Globus pallidus (tissue), 1 donor: ENCODE measurements at regions not wholly inside any gene's neighbourhood (a gene's known extent, or its start where the extent isn't known, plus 50 kb on each side); places are given as distances from the start of the nearest gene placed in this dataset.
"Not testable (repeated sequence)": the region's sequence is repeated elsewhere in the genome, so short reads cannot be mapped to it uniquely, and the experiment has no call there.

ENCODE experiments used
- DNase-seq: peaks from one replicate; pipeline ENCODE4 v3.0.0-alpha.2; 2015; ENCODE audit warnings: low spot score

DNA sequence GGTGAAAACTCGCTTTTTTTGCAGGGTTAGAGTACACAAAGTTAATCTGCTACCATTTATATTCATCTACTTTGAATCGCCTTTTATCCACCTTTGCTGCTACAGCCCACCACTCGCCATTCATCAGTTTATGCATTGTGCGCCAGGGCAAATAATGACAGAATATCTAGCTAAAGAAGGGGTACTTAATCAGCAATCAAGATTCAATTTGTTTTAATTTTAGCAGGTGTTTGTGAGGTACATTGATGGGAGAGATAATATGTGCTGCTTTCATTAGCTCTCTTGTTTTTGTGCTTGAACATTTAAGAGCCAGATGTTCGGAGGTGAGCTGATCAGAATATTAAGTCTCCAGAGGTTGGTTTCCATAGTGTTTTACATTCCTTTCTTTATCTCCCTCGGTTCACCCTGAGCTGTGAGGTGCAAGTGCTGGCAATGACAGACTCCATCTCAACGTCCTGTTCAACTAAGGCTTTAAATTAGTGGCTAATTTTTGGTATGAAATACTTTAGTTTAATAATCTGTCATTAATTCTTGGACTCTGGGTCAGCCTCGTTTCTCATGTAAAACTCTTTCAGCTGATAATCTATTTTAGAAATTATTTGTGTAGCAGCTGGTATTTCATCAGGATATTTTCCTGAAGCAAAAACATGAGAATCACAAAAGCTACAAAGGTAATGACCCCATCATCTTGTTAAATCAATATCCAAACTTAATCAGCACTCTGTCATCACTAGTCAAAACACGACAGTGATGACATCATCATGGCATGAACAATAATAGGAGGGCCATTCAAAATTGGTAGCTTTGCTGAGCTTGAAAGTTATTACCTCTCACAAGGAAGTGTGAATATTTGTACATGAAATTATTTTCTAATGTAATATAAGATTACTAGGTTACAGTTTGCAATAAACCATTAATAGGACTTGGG is 479.9 kb upstream of the FANCL start:
- no peak for DNase-seq

DNA sequence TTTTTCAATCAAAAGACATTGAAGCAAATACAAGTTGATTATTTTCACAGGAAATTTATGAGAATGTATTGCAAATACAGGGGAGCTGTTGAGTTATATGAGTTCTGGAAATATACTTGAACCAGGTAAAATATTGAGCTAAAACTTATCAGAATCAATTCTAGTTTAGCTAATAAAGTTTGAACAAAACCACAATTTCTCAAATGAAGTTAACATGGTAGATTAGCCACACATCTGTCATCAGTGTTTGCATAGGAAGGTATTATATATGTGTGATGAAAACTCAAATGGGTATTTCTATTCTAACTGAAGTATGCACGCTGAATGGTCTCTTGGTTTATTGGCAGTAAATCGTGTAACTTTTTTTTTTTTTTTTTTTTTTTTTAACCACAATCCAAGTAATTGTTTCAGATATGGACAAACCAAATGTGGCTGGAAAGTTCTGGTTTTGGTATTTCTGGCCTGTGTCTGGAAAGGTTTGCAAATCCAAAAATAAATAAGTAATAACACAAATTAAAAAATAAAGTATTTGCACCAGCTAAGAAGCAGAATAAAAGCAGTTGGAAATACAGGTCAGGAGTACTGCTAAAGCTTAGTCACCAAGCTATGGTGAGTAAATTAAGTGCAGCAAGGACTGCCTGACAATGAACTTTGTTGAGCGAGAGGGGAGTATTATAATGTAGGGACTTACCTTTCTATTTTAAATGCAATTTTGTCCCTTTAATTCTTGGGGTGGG is 479.1 kb upstream of the FANCL start:
- DNase-seq = no peak

DNA sequence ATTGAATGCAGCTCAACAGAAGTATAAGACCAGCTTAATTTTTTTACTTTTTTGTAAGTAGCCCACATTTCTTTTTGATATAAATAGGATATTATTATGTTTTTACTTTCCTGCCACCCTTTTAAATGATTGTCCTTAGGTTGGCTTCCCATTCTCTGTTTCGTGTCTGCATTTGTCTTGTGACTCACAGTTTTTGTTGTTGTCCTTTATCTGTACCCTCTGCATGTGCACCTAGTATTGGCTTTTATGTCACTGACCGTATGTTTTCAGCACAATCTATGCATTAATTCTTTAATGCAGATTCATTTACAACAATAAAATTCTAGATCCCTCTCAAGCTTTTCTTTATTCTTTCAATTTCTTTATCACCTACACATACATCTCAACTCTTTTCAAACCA is 474.2 kb upstream of the FANCL start:
- DNase-seq = no peak

DNA sequence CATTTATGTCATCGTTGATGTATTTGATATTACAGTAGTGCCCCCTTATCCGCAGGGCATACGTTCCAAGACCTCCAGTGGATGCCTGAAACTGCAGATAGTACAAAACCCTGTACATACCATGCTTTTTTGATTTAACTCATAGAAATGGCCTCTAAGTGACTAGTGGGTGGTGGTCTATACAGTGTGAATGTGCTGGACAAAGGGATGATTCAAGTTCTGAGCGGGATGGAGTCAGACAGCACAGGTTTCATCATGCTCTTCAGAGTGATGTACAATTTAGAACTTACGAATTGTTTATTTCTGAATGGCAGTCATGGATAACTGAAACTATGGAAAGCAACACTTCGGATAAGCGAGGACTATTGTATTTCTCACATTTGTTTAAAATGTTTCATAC is 473.1 kb upstream of the FANCL start:
- DNase-seq = no peak

DNA sequence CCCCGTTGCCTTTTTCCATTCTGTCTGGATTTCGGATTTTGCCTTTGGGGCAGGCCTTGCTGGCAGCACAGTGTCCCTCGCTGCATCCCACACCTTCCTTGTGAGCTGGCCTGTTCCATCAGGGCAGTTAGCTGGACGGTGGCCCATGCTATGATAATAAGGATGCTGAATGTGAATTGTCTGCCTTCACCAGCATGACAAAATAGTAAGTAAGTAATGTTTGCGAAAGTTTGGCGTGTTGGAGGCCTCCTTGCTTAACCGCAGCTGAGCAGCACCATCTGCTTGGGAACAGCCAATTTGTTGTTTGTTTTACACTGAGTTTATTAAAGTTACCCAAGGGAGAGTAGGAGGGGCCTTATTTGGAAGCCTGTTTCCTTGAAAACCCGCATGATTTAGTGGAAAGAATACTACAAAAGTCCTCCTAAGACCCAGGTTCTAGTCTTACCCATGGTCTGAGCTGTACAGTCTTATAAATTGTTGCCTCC is 469.7 kb upstream of the FANCL start:
- DNase-seq = no peak

DNA sequence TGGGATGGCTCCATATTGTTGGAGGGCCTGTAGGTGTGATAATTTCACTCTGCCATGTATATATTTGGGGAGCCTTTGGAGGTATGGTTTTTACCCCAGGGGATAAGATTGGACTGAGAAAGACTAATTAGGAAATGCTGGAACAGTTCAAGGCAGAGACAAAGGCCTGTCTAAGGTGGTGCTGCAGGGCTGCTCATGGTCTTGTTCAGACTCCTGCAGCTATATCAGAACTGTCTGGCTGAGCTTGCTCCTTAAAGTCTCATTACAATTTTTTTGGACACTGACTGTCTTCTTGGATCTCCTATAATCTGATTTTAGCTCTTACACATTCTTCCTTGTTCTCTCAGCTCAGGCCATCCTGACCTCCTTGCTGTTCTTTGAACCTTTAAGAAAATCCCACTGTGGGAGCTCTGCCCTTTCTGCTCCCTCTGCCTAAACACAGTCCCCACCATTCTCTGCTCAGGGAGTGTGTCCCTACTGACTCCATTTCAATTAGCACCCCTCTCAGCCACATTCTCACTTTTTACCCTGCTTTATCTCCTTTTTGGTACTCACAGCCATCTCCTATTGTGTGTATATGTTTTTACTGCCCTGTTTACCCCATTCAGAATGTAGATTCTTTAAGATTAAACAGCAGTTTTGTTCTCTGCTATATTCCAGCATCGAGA is 468.7 kb upstream of the FANCL start:
- no peak for DNase-seq

DNA sequence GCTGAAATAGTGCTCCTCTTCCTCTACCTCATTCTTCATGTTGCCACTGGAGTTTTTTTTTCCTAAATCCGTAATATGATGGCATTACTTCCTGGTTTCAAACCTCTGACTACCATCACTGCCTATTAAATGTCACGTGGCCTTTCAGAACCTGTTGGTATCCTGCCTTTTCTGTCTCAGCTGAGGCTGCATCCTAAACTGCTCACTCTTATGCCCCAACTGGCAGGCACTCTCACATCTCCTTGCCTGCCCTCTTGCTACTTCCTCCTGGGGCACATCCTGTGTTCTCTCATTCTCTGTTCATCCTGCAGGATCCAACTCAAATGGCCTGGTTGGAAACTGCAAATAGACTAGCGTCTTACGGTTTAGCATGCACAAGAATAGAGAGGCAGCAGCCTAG is 468.1 kb upstream of the FANCL start:
- DNase-seq = no peak

DNA sequence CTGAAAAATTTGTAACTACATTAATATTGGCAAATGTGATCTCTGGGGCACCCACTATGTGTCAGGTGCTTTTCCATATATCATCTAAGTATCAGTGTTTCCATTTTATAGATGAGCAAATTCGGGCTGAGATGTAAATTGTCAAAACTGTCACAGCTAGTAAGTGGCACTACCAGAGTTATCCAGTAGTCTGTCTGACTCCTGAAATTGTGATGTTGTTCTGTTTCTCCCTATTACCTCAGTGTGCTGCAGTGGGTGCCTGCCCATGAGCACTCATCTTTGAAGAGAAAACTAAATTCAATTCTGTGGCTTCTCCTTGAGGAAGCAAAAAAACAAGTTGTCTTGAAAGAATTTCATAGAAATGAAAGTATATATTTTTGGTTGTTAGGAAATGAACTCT is 467.4 kb upstream of the FANCL start:
- no peak for DNase-seq

DNA sequence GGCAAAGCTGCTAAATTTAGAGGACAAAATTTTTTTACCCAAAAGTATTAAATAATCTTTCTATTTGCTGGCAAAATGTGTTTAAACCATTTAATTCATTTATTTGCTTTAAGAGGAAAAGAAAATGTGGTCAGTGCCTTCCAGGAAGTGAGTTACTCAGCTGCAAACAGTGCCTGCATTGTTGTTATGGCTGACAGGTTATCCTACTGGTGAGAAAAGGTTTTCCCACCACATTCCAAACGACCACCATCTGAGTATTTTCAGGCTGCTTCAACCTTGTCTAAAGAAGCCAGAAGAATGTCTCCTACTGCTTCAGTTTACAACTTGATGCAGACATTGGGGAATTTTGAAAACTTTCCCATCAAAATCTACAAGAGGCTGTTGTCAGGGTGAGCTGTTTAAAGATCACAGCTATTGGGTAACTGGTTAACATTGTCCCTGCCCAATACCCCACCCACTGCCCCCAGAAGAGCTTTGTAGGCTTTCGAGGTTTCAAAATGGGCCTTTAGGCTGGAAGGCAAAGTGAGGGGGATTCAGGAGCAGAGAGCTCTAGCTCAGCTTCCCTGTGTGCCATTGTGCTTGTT is 461.3 kb upstream of the FANCL start:
- DNase-seq = no peak

DNA sequence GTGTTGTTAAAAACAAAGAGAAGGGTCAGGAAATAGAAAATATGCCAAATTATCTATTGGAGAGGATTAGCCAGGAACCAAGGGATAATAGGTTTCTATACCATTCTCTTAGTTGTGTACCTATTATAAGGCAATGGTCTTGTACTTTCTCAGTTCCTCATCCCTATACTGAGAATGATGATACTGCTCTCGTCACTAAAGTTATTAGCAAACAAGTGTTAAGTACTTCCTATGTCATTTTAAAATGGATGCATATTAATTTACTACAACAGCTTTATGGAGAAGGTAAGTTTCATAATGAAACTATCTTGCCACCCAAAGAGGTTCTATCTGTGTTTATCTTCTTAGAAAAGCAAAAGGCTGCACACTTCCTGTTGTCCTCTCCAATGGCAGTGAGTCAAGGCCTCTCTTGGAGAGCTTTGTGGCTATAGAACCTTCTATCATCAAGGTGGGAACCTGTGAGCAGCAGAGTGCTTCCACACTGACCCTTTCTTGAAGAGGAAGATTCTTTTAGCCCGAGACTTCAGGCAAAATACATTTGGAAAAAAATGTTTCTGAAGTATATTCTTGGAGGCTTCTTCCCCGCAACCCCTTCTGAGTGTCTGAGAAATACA is 460.7 kb upstream of the FANCL start:
- no peak for DNase-seq

DNA sequence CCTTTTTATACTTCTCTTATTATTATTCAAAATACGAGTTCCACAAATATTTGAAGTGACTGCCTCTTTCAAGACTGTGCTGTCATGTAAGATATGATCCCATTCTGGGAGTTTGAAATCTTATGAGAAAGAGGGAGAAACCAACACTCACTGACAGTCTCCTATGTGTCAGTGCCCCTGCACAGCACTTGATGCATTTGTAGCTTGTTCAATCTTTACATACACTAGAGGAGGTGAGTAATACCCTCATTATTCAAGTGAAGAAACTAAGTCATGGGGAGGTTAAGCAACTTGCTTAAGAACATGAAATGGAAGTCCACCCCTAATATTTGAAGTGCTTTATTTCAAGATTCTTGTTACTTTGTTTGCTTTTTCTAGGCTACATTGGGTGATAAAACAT is 459.5 kb upstream of the FANCL start:
- no peak for DNase-seq

DNA sequence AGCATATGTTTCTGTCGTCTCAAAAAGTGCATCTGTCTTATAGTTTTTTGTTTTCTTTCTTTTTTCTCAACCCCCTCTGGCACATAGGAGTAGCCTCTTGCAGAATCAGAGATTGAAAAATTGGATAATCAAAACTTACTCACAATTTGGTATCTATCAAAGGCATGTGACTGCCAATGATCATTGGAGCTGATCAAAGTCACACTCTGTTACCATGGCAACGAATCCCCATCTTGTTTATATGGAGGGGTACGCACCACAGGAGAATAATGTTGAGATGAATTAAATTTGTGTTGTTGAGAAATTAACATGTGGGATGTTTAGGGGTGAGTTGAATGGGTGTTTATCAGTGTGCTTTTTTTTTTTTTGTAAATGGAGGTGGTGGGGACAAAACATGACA is 458.3 kb upstream of the FANCL start:
- DNase-seq = no peak

DNA sequence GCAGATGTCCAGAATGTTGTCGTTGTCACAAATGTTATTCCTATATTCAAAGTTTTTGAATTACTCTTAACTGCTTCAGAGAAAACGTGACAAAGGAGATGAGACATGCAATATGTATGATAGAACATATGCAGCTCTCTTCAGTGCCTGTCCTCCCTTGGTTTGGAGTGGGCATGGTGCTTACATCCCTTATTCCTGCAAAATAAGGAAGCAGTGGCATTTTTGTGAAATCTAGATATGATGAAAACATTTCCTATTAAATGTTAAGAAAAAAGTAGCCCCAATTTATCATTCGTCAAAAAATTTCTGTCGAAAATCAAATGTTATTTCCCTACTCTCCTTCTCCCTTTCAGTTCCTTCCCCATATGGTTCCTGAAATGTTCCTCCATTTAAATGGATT is 457.5 kb upstream of the FANCL start:
- no peak for DNase-seq

DNA sequence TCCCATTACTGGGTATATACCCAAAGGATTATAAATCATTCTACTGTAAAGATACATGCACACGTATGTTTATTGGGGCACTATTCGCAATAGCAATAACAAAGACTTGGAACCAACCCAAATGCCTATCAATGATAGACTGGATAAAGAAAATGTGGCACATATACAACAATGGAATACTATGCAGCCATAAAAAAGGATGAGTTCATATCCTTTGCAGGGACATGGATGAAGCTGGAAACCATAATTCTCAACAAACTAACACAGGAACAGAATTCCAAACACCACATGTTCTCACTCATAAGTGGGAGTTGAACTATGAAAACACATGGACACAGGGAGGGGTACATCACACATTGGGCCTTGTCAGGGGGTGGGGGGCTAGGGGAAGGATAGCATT is 453.0 kb upstream of the FANCL start:
- not testable (repeated sequence) for DNase-seq

DNA sequence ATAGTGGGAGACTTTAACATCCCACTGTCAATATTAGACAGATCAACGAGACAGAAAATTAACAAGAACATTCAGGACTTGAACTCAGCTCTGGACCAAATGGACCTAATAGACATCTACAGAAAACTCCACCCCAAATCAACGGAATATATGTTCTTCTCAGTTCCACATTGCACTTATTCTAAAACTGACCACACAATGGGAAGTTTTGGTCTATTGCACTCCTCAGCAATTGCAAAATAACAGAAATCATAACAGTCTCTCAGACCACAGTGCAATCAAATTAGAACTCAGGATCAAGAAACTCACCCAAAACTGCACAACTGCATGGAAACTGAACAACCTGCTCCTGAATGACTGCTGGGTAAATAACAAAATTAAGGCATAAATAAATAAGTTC is 449.9 kb upstream of the FANCL start:
- not testable (repeated sequence) for DNase-seq

DNA sequence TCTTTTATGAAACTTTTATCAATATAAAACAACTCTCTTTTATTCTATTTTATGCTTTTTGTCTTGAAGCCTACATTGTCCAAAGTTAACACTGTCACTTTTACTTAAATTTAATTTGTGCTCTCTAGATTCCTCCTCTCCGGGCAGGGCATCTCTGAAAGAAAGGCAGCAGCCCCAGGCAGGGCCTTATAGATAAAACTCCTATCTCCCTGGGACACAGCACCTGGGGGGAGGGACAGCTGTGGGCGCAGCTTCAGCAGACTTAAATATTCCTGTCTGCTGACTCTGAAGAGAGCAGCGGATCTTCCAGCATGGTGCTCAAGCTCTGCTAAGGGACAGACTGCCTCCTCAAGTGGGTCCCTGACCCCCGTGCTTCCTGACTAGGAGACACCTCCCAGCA is 447.7 kb upstream of the FANCL start:
- DNase-seq = no peak

DNA sequence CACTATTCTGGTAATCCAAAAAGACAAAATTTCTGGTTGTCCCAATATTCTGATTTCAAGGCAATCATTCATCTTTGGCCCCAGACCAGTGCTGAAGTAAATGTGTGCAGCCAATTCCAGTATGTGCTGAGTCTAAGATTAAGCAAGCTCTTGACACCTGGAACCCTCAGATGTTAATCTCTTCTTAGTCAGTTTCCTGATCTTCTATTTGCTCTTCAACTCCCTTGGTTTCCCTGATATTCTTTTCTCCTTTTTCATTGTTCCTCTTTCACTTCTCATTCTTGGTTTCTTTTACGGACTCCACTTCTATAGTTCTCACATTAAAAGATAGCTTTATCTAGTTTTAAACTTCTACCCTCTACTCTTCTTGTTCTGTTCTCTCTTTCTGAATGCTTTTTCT is 445.7 kb upstream of the FANCL start:
- no peak for DNase-seq

DNA sequence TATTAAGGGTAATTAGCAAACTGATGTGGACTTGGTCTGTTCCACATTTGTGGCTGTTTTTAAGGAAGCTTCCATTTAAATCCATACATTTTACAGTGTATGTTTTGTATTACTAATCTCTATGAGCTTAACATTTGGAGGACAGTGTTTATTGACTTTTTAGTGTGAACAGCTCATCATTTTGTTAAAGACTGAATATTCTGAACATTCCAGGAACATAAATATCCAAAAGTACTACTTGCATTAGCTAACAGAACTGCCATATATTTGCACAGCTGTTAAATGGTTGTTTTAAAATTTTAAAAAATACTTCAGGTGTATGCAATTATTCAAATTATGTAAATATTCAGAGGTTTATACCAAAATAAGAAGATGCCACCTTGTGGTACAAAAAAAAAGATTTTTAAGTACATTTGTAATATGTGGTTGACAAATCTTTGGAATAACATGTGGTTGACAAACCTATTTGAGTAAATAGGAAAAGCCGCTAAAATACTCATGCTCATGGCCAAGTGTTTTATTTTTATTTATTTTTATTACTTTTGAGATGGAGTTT is 439.7 kb upstream of the FANCL start:
- DNase-seq = no peak

DNA sequence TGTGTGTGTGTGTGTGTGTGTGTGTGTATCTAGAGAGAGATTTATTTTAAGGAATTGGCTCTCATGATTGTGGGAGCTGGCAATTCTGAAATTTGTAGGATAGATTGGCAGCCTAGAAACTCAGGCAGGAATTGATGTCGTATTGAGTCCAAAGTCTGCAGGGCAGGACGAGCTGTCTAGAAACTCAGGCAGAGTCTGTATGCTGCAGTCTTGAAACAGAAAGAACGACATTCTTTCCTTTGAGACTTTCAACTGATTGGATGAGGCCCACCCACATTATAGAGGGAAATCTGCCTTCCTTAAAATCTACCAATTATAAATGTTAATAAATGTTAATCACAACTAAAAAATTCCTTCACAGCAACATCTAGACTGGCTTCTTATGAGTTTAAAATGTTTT is 436.6 kb upstream of the FANCL start:
- DNase-seq = no peak

DNA sequence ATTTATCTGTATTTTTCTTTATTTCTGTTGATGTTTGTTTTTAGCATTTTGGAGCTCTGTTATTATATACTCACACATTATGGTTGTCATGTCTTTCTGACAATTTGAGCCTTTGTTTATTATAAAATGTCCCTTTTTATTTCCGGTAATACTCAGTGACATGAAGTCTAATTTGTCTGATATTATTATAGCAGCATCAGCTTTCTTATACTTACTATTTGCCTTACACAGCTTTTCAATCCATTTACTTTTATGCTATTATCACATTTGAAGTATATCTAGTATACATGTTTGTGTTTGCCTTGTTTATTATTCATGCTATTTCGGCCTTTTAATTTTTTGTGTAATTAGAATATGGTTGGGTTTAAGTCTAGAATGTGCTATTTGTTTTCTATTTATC is 430.6 kb upstream of the FANCL start:
- no peak for DNase-seq

DNA sequence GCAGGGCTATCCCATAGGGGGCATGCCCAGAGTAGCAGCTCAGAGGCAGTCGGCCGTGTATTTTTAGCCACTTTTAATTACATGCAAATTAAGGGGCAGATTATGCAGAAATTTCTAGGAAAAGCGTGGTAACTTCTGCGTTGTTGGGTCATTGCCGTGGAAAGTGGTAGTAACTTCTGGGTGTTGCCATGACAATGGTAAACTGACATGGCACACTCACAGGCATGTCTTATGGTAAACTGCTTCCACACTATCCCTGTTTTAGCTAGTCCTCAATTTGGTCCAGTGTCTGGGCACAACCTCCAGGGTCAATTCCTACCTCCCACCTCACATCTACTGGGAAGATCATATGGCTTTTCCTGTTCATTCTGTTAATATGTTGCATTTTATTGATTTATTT is 428.9 kb upstream of the FANCL start:
- DNase-seq = no peak
